HUES48 (cell line): ENCODE measurements at regions not wholly inside any gene's neighbourhood (a gene's known extent, or its start where the extent isn't known, plus 50 kb on each side); places are given as distances from the start of the nearest gene placed in this dataset.

ENCODE experiments used
- H3K27ac ChIP-seq: one replicate; pipeline ENCODE4 v1.7.0; 2013; ENCODE audit warnings: low read depth, low read length, inconsistent platforms
- H3K27me3 ChIP-seq: 2 replicates; pipeline ENCODE4 v1.6.1; 2013; ENCODE audit warnings: mild to moderate bottlenecking, low read length; ENCODE audit not compliant: control insufficient read depth, insufficient read depth
- H3K36me3 ChIP-seq: 2 replicates; pipeline ENCODE4 v1.6.1; 2013; ENCODE audit warnings: low read length; ENCODE audit not compliant: control insufficient read depth, insufficient read depth
- H3K4me1 ChIP-seq: 2 replicates; pipeline ENCODE4 v1.6.1; 2013; ENCODE audit warnings: mild to moderate bottlenecking, low read length; ENCODE audit not compliant: control insufficient read depth, insufficient read depth
- H3K4me3 ChIP-seq: 2 replicates; pipeline ENCODE4 v1.5.1; 2013; ENCODE audit warnings: mild to moderate bottlenecking, low read depth, low read length
- H3K9ac ChIP-seq: 2 replicates; pipeline ENCODE4 v1.6.1; 2013; ENCODE audit warnings: mild to moderate bottlenecking, low read depth, low read length, moderate library complexity
- H3K9me3 ChIP-seq: 2 replicates; pipeline ENCODE4 v1.6.1; 2013; ENCODE audit warnings: low read length; ENCODE audit not compliant: control insufficient read depth, insufficient read depth

DNA sequence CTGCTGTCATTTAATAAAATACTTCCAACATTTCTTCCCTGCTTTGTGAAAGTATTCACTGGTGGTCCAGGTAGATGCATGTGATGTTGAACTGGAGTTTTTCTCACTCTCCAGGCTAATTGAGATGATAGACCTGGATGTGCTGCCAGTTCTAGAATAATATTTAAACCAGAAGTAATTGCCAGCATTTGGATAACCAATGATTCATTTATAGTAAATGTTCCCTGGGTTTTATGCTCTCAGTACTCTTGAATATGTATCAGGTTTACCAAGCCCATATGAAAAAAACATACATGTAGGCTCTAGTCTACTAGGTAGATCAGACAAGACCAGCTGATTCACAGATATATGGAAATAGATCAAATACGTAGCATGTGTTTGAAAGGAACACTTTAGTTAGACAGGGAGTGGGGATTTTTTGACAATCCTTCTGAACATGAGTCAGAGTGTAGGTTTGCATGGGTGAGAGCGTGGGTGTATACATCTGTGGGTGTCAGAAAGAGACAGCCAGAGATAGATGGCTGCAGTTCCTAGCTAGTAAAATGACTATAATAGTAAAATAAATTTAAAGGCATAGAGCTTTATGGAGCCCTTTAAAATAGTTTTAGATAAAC is 115.1 kb downstream of the NAB1 start:
- no peaks in the 10 kb centered on the region for H3K4me1 ChIP-seq
- no peak overlapping the region for H3K4me3 ChIP-seq
- no peak overlapping the region for H3K9ac ChIP-seq
- H3K27ac ChIP-seq, result no peak overlapping the region
- H3K36me3 ChIP-seq, result no peaks in the 10 kb centered on the region
- no peaks in the 10 kb centered on the region for H3K9me3 ChIP-seq
- H3K27me3 ChIP-seq, result no peaks in the 10 kb centered on the region

DNA sequence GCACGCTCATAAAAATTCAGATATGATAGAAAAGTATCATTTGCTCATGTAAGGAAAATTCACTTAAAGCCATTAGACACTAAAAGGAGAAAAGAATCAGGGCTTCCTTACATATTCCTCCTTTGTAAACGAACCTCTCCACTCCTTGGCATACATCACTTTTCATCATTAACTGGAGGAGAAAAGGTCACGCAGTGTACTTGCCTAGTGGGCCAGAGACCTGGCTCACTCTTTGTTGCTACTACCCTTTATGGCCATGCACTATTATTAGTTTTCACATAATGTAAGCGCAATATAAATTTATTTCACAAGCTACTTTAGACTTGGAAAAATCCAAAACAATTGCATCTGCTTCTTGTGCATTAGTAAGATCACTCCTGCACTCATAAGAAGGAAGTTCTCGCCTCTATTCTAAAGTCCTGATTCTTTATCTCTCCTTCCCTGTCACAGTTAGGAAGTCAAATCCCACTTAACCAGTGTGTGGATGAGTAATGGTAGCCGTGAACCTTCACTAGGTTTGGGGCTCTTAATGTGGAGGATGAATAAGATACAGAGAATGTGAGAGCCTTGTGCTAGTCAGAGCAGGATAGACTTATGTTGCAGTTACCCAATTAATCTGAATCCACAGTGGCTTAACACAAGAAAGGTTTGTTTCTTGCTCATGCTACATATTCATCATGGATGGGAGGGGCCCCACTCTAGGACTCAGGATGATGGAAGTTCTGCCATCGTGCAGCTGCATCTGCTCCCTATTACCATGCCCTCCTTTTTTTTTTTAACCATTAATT is 115.0 kb upstream of the GLS start:
- no peaks in the 10 kb centered on the region for H3K4me1 ChIP-seq
- no peaks in the 10 kb centered on the region for H3K27me3 ChIP-seq
- H3K27ac ChIP-seq, result no peak overlapping the region

DNA sequence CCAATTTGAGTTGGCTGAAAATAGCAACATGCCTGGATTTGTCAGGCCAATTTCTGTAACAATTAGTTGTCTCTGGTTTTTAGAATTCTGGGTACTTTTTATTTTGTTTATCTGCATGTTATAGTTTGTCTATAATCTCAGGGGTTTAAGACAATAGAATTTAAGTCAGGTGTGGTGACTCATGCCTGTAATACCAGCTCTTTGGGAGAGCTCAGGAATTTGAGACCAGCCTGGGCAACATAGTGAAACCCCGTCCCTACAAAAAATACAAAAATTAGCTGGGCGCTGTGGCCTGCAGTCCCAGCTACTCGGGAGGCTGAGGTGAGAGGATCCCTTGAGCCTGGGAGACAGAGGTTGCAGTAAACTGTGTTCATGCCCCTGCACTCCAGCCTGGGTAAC is 114.4 kb upstream of the GLS start:
- Histone ChIP-seq H3K4me1 (no peaks in the 10 kb centered on the region), H3K4me3 (no peak overlapping the region), H3K9ac (no peak overlapping the region), H3K36me3 (no peaks in the 10 kb centered on the region), H3K27ac (no peak overlapping the region), H3K9me3 (no peaks in the 10 kb centered on the region), H3K27me3 (no peaks in the 10 kb centered on the region)

More for the DNA sequence above, 115.0 kb upstream of the GLS start:
- Histone ChIP-seq H3K9ac (no peak overlapping the region), H3K4me3 (no peak overlapping the region), H3K36me3 (no peaks in the 10 kb centered on the region), H3K9me3 (no peaks in the 10 kb centered on the region)

DNA sequence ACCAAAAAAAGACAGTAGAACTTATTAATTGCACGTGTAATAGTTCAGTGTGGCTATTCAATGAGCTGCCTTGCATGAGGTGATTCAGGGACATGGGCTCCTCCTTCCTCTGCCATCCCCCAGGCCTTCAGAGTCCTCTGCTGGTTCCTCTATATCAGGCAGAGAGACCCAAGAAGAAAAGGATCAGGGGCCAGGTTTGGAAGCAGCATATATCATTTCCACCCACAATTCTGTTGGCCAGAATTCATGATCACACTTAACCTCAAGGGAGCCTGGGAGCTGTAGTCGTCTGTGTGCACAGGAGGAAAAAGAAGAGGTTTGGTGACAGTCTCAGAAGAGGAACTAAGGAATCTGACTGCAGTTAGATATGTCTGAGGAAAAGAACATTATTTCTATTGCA is 114.0 kb upstream of the GLS start:
- H3K4me3 ChIP-seq, result no peak overlapping the region
- no peaks in the 10 kb centered on the region for H3K36me3 ChIP-seq
- H3K27ac ChIP-seq, result no peak overlapping the region
- no peak overlapping the region for H3K9ac ChIP-seq
- no peaks in the 10 kb centered on the region for H3K9me3 ChIP-seq
- no peaks in the 10 kb centered on the region for H3K27me3 ChIP-seq
- H3K4me1 ChIP-seq, result no peaks in the 10 kb centered on the region

DNA sequence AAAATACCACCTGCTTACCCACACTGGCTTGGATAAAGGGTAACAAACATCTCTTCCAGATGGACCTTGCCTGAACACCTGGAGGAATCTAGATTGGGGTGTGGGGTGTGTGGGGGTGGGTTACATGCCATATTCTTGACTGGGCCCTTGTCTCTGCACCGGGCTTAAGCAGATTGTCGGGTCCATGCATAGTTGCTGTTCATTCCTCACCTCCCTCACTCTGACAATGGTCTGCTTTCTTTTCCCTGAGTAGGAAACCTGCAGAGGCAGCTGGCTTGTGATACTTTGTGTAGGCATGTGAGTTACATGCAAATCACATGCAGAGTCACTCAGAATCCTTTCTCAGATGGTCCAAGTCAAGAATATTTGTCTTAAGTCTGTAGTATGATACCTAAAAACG is 112.8 kb upstream of the GLS start:
- Histone ChIP-seq H3K4me1 (no peaks in the 10 kb centered on the region), H3K27me3 (no peaks in the 10 kb centered on the region), H3K4me3 (no peak overlapping the region), H3K9ac (no peak overlapping the region), H3K36me3 (no peaks in the 10 kb centered on the region), H3K9me3 (no peaks in the 10 kb centered on the region), H3K27ac (no peak overlapping the region)

DNA sequence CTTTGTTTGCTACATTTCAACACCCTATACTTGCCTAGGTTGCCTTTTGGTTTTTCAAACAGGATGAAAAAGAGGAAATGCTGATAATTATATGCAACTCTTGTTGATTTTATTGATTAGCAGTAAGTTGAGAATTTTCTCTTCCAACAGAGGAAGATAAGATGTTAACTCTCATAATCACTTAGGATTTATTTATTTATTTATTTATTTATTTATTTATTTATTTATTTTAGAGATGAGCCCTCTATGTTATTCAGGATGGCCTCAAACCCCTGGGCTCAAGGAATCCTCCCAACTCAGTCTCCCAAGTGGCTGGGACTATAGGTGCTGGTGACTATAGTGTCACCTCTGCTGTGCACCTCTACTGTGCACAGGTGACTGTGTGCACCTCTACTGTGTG is 111.4 kb upstream of the GLS start:
- Histone ChIP-seq H3K9ac (no peak overlapping the region), H3K36me3 (no peaks in the 10 kb centered on the region), H3K27ac (no peak overlapping the region), H3K9me3 (no peaks in the 10 kb centered on the region), H3K27me3 (no peaks in the 10 kb centered on the region), H3K4me1 (no peaks in the 10 kb centered on the region), H3K4me3 (no peak overlapping the region)

DNA sequence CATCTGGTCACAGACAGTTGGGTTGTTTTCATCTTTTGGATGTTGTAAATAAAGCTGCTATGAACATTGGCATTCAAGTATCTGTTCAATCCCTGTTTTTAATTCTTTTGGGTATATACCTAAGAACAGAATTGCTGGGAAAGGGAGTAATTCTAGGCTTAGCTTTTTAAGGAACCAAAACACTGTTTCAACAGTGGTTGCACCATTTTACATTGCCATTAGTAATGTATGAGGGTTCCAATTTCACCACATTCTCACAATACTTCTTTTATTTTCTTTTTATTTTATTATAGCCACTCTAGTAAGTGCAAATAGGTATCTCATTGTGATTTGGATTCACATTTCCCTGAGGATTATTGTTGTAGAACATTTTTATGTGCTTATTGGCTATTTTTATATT is 108.9 kb upstream of the GLS start:
- Histone ChIP-seq H3K36me3 (no peaks in the 10 kb centered on the region), H3K9me3 (no peaks in the 10 kb centered on the region), H3K9ac (no peak overlapping the region), H3K4me1 (no peaks in the 10 kb centered on the region), H3K27ac (no peak overlapping the region), H3K27me3 (no peaks in the 10 kb centered on the region), H3K4me3 (no peak overlapping the region)

DNA sequence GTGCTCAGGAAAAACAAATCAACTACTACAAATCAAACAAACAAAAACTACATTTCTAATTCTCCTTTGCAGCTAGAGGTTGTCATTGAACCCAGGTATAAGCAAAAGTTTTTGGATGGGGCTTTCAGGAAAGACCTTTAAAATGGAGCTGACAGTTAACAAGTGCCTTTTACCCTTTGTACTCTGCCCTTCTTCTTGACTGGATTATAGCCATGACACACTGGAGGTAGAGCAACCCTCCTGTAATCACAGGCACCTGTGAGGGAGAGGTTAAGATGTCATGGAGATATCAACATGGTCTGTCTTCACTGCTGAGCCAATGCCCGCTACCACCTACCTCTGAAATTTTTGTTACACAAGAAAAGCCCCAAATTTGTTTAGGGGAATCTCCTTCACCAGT is 100.0 kb upstream of the GLS start:
- peaks cover 5% of the 10 kb centered on the region; the same call in 1 of the 2 replicates for H3K9me3 ChIP-seq
- H3K4me1 ChIP-seq, result no peaks in the 10 kb centered on the region
- no peaks in the 10 kb centered on the region for H3K36me3 ChIP-seq
- no peak overlapping the region for H3K9ac ChIP-seq
- no peak overlapping the region for H3K27ac ChIP-seq
- no peaks in the 10 kb centered on the region for H3K27me3 ChIP-seq
- no peak overlapping the region for H3K4me3 ChIP-seq

DNA sequence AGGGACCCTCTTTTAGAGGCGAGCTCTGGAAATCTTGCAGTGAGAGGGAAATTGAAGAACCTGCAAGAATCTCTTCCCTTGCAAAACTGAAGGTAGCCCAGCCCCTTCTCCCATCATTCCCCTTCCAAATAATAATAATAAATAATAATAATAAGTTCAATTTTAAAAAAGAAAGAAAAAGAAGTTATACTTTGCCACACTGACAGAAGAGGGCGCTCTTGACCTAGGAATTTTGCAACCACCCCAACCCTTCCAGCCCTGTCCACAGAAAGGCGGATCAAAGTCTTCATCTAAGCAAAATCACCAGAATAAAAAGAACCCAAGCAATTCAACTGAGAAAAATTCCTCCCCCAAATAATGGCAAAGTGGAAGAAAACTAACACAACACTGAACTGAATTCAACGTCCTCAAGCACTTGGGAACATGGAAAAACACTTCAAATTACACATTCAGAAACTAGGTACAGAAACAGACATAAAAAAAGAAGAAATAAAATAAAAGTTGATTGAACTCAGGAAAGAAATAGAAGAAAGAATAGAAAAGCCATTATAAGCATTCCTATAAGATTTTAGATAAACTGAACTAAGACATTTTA is 98.9 kb upstream of the GLS start:
- Histone ChIP-seq H3K9ac (no peak overlapping the region), H3K27ac (no peak overlapping the region), H3K9me3 (peaks cover 5% of the 10 kb centered on the region; the same call in 1 of the 2 replicates), H3K36me3 (no peaks in the 10 kb centered on the region), H3K27me3 (no peaks in the 10 kb centered on the region), H3K4me1 (peaks cover 4% of the 10 kb centered on the region; the same call in 1 of the 2 replicates), H3K4me3 (no peak overlapping the region)

DNA sequence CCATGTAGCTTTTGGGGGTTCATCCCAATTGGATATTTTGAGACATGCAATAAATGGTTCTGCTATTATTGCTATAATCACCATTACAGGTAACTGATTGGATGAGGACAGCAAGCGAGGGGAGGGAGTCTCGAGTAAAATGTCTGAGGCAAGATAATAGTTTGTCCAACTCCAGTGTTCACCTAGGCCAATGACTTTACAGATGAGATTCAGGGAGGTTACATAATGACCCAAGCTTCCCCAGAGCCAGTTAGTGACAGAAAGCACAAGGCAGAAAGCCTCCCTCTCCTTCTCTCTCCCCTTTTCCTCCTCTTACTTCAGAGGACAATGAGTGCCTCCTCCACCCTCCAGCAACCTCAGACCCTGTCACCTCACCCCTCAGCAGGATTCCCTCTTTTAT is 98.4 kb upstream of the GLS start:
- Histone ChIP-seq H3K4me3 (no peak overlapping the region), H3K27ac (no peak overlapping the region), H3K9ac (no peak overlapping the region), H3K9me3 (peaks cover 5% of the 10 kb centered on the region; the same call in 1 of the 2 replicates), H3K36me3 (no peaks in the 10 kb centered on the region), H3K27me3 (no peaks in the 10 kb centered on the region), H3K4me1 (peaks cover 5% of the 10 kb centered on the region; the same call in 1 of the 2 replicates)
